HEK293T (cell line): ENCODE measurements at regions not wholly inside any gene's neighbourhood (a gene's known extent, or its start where the extent isn't known, plus 50 kb on each side); places are given as distances from the start of the nearest gene placed in this dataset.

Experiments
- BHLHE40 ChIP-seq: fragments of 450-650 bp; IDR thresholded peaks from 2 replicates; pipeline ENCODE4 v1.6.1; 2016; ENCODE audit warnings: mild to moderate bottlenecking, moderate library complexity, borderline replicate concordance
- FOXK2 ChIP-seq: fragments of 450-650 bp; IDR thresholded peaks from 2 replicates; pipeline ENCODE4 v1.6.1; 2016; ENCODE audit warnings: mild to moderate bottlenecking
- FOXM1 ChIP-seq: fragments of 450-650 bp; IDR thresholded peaks from 2 replicates; pipeline ENCODE4 v1.6.1; 2017; ENCODE audit warnings: mild to moderate bottlenecking, borderline replicate concordance
- NFRKB ChIP-seq: fragments of 450-650 bp; IDR thresholded peaks from 2 replicates; pipeline ENCODE4 v1.6.1; 2016; ENCODE audit warnings: mild to moderate bottlenecking, moderate library complexity
- PKNOX1 ChIP-seq: fragments of 450-650 bp; IDR thresholded peaks from 2 replicates; pipeline ENCODE4 v1.6.1; 2016
- TARDBP ChIP-seq: fragments of 450-650 bp; IDR thresholded peaks from 2 replicates; pipeline ENCODE4 v1.6.1; 2016

DNA sequence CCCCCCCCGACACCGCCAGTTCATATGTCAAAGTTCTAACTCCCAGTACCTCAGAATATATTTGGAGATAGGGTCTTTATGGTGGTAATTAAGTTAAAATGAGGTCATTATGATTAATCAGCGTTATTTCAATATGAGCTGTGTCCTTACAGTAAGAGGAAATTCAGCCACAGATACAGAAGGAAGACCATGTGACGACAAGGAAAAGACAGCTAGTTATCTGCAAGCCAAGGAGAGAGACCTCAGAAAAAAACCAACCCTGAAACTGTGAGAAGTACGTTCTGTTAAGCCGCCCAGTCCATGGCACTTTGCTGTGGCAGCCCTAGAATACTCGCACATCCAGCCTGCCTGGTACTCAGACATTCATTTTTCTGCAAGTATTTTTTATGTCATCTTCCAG is 62.3 kb upstream of the ARL8B start:
- TF ChIP-seq FOXK2 (no peak), PKNOX1 (no peak), NFRKB (no peak), BHLHE40 (no peak), TARDBP (no peak), FOXM1 (no peak)
